HepG2 (cell line): ENCODE measurements at regions not wholly inside any gene's neighbourhood (a gene's known extent, or its start where the extent isn't known, plus 50 kb on each side); places are given as distances from the start of the nearest gene placed in this dataset.

Source experiments
- ATAC-seq: fragments of 200-7000 bp; cut with Tn5 transposase; 3 replicates; pipeline ENCODE4 v1.9.1; 2020; ENCODE audit warnings: mild to moderate bottlenecking, moderate library complexity
- BruUV-seq: library from RNA; stranded (reverse); fragments of 400-500 nt; replicated peaks from 2 replicates; lab custom pipeline; 2021; lab: Mats Ljungman, UMichigan
- CTCF ChIA-PET: fragments of 300-600 bp; formaldehyde crosslinking; extraction: SDS; loops from one replicate; lab custom pipeline; 2021; ENCODE audit warnings: low total read pairs, inconsistent platforms, low intra/inter-chr PET ratio; lab: Yijun Ruan, JAX
- POLR2A ChIA-PET: fragments of 350-600 bp; sonication (Branson Sonifier 250); formaldehyde crosslinking; loops from one replicate; lab custom pipeline; 2020; ENCODE audit warnings: antibody characterized with exemption, inconsistent platforms; lab: Yijun Ruan, JAX
- DNase-seq: peaks from one replicate; pipeline ENCODE4 v3.0.0-alpha.2; 2015; ENCODE audit warnings: low spot score
- FAIRE-seq: peaks from 3 replicates; lab custom pipeline; 2011; peaks lifted over from hg19 to GRCh38; lab: Jason Lieb, UNC
- H2AFZ ChIP-seq: one replicate; pipeline ENCODE4 v1.6.1; 2011; ENCODE audit warnings: low read length, inconsistent platforms
- H3K27ac ChIP-seq: fragments of 300-600 bp; 3 replicates; pipeline ENCODE4 v1.8.0; 2011; ENCODE audit warnings: mixed run types, mild to moderate bottlenecking, mixed read lengths, low read length, inconsistent platforms; ENCODE audit not compliant: insufficient read depth; ENCODE audit errors: extremely low read length
- H3K27me3 ChIP-seq, 2 experiments: fragments of 200-600 bp in 1 of 2; 2 replicates in 1 of 2; 3 replicates in 1 of 2; pipeline versions ENCODE4 v1.6.0 to v1.8.0; 2011; ENCODE audit warnings: low read length in 2 of 2, mild to moderate bottlenecking in 2 of 2, moderate library complexity in 2 of 2, inconsistent platforms in 1 of 2; ENCODE audit not compliant: insufficient read depth in 2 of 2, control insufficient read depth in 1 of 2
- H3K36me3 ChIP-seq, 2 experiments: fragments of 200-600 bp in 1 of 2; replicated peaks in 1 of 2; 2 replicates in 1 of 2; 3 replicates in 1 of 2; pipeline versions ENCODE4 v1.5.1 to v1.8.0; 2011; ENCODE audit warnings: low read length in 2 of 2, inconsistent platforms in 1 of 2; ENCODE audit not compliant: insufficient read depth in 2 of 2, control insufficient read depth in 1 of 2
- H3K4me1 ChIP-seq: 2 replicates; pipeline ENCODE4 v1.5.1; 2012; ENCODE audit warnings: low read length, inconsistent platforms; ENCODE audit not compliant: insufficient read depth
- H3K4me2 ChIP-seq: 2 replicates; pipeline ENCODE4 v1.6.0; 2011; ENCODE audit warnings: low read depth, low read length, inconsistent platforms
- H3K4me3 ChIP-seq, 3 experiments: fragments of 200-600 bp in 1 of 3; sonication (generic), shearing (Covaris generic) in 1 of 3; replicated peaks in 1 of 3; 2 replicates each; pipeline ENCODE4 v1.5.1; 2011 to 2016; ENCODE audit warnings: low read length in 3 of 3, inconsistent platforms in 2 of 3, low read depth in 2 of 3, mild to moderate bottlenecking in 2 of 3, control low read depth in 1 of 3, mixed read lengths in 1 of 3; ENCODE audit not compliant: insufficient read depth in 1 of 3
- H3K79me2 ChIP-seq: one replicate; pipeline ENCODE4 v1.6.1; 2011; ENCODE audit warnings: low read length, inconsistent platforms; ENCODE audit not compliant: insufficient read depth
- H3K9ac ChIP-seq: 2 replicates; pipeline ENCODE4 v1.6.0; 2011; ENCODE audit warnings: mild to moderate bottlenecking, low read depth, low read length, inconsistent platforms; ENCODE audit not compliant: insufficient read depth
- H3K9me3 ChIP-seq: 2 replicates; pipeline ENCODE4 v1.5.1; 2012; ENCODE audit warnings: mild to moderate bottlenecking, low read length
- H4K20me1 ChIP-seq: 2 replicates; pipeline ENCODE4 v1.6.0; 2011; ENCODE audit warnings: inconsistent platforms, mild to moderate bottlenecking, low read length, moderate library complexity; ENCODE audit not compliant: insufficient read depth
- HES4 ChIP-seq: sonication (generic); formaldehyde crosslinking; IDR thresholded peaks from 2 replicates; pipeline ENCODE4 v1.9.0; 2021; ENCODE audit warnings: mild to moderate bottlenecking, missing genetic modification reagents, borderline replicate concordance
- JARID2 ChIP-seq: sonication (generic); formaldehyde crosslinking; IDR thresholded peaks from 2 replicates; pipeline ENCODE4 v1.8.1; 2023; ENCODE audit warnings: missing genetic modification reagents, inconsistent platforms; ENCODE audit not compliant: insufficient replicate concordance
- KDM6A ChIP-seq: IDR thresholded peaks from 2 replicates; pipeline ENCODE4 v1.6.1; 2016; ENCODE audit warnings: low read depth
- MED8 ChIP-seq: sonication (generic); formaldehyde crosslinking; IDR thresholded peaks from 2 replicates; pipeline ENCODE4 v1.8.1; 2023; ENCODE audit warnings: mild to moderate bottlenecking, missing genetic modification reagents; ENCODE audit not compliant: insufficient replicate concordance
- MIER2 ChIP-seq: IDR thresholded peaks from 2 replicates; pipeline ENCODE4 v1.6.1; 2016; ENCODE audit warnings: missing biosample characterization, missing genetic modification reagents
- PCBP1 ChIP-seq: fragments of 200-400 bp; formaldehyde crosslinking; IDR thresholded peaks from 2 replicates; pipeline ENCODE4 v1.6.1; 2017; ENCODE audit warnings: mild to moderate bottlenecking, low read depth, low read length, borderline replicate concordance
- PLRG1 ChIP-seq: fragments of 450-650 bp; conservative IDR thresholded peaks from 2 replicates; pipeline ENCODE4 v1.6.1; 2016
- SMARCC2 ChIP-seq: fragments of 450-650 bp; IDR thresholded peaks from 2 replicates; pipeline ENCODE4 v1.6.1; 2017; ENCODE audit warnings: antibody characterized with exemption, mild to moderate bottlenecking
- SMYD3 ChIP-seq: sonication (generic); formaldehyde crosslinking; IDR thresholded peaks from 2 replicates; pipeline ENCODE4 v1.8.1; 2023; ENCODE audit warnings: mild to moderate bottlenecking, missing genetic modification reagents
- YY1 ChIP-seq: IDR thresholded peaks from 2 replicates; pipeline ENCODE4 v1.6.1; 2011; ENCODE audit warnings: low read length, low read depth, moderate library complexity, mild to moderate bottlenecking; ENCODE audit not compliant: insufficient read depth, insufficient replicate concordance
- ZFP62 ChIP-seq: sonication (generic); formaldehyde crosslinking; IDR thresholded peaks from 2 replicates; pipeline ENCODE4 v1.4.0; 2020; ENCODE audit warnings: missing genetic modification reagents
- ZNF24 ChIP-seq: fragments of 450-650 bp; IDR thresholded peaks from 2 replicates; pipeline ENCODE4 v1.6.1; 2017; ENCODE audit warnings: antibody characterized with exemption, mild to moderate bottlenecking
- ZNF3 ChIP-seq: IDR thresholded peaks from 2 replicates; pipeline ENCODE4 v1.7.0; 2017; ENCODE audit warnings: inconsistent platforms
- ZNF547 ChIP-seq: sonication (generic); formaldehyde crosslinking; IDR thresholded peaks from 2 replicates; pipeline ENCODE4 v1.5.1; 2020; ENCODE audit warnings: mild to moderate bottlenecking, missing genetic modification reagents
- WGBS: methylation state at CpG from one replicate; pipeline ENCODE4 v1.1.6; 2017; ENCODE audit warnings: low lambda C conversion rate; 5-methylcytosine and 5-hydroxymethylcytosine counted together
- in situ Hi-C: cut with HindIII; loops from 2 replicates; pipeline ENCODE4 v1.10.0; 2017; ENCODE audit warnings: low pct_unique_long_range_greater_than_20kb; ENCODE audit not compliant: extremely low pct_ligation_motif_present
- intact Hi-C: fragments of 100-400 bp; cut with micrococcal nuclease; formaldehyde crosslinking; loops from one replicate; pipeline ENCODE4 v1.10.0; 2022; ENCODE audit not compliant: unreplicated experiment
- TF ChIP-seq, protein P1 (sequence below): IDR thresholded peaks from 2 replicates; pipeline ENCODE4 v1.6.1; 2016; ENCODE audit warnings: low read depth, control low read depth

GRCh38 chr9:12612211-12612770 is 80.9 kb upstream of the TYRP1 start:
- Histone ChIP-seq H3K4me2 (no peak overlapping the region), H3K9me3 (no peaks in the 10 kb centered on the region), H2AFZ (no peak overlapping the region)
- CTCF ChIA-PET: no interaction called here
- ATAC-seq: no peak
- TF ChIP-seq SMYD3 (CRISPR knock-in tag) (no peak), ZNF3 (CRISPR knock-in tag) (no peak)
- TF ChIP-seq, protein P1, sequence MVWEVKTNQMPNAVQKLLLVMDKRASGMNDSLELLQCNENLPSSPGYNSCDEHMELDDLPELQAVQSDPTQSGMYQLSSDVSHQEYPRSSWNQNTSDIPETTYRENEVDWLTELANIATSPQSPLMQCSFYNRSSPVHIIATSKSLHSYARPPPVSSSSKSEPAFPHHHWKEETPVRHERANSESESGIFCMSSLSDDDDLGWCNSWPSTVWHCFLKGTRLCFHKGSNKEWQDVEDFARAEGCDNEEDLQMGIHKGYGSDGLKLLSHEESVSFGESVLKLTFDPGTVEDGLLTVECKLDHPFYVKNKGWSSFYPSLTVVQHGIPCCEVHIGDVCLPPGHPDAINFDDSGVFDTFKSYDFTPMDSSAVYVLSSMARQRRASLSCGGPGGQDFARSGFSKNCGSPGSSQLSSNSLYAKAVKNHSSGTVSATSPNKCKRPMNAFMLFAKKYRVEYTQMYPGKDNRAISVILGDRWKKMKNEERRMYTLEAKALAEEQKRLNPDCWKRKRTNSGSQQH (CRISPR knock-in tag): no peak
- TF ChIP-seq, all 625 proteins: peak for 0
- FAIRE-seq (no peak), DNase-seq (no peak)
- Histone ChIP-seq H4K20me1 (no peaks in the 10 kb centered on the region), H3K9ac (no peak overlapping the region), H3K79me2 (no peaks in the 10 kb centered on the region), H3K27ac (no peak overlapping the region), H3K4me1 (no peaks in the 10 kb centered on the region), H3K27me3 (no peaks in the 10 kb centered on the region), H3K36me3 (no peaks in the 10 kb centered on the region), H3K4me3 (no peak overlapping the region)
- WGBS: 26% methylated on average over 4 of the region's 4 CpGs
- BruUV-seq: no TSS peak
- intact Hi-C loops: no loop called here
- POLR2A ChIA-PET: no interaction called here
- in situ Hi-C loops: no loop called here

DNA sequence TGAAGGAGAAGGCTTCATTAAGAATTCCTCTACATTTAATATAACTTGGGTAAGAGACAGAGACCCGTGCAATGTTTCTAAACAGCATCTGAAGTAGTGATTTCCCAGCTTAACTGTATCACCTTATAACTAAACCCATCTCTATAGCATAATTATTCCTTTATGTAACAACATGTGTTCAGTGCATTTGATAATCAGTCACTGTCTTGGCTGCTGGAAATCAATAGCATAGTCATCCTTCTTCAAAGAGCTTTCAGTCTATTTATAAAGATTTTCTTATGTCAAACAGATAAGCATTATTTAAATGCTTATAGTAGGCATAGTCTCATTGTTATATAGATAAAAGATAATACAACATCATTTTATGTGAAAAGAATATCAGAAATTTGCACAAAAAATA is 80.1 kb upstream of the TYRP1 start:
- H4K20me1 ChIP-seq: no peaks in the 10 kb centered on the region
- no peak for TF ChIP-seq KDM6A (CRISPR knock-in tag)
- TF ChIP-seq PLRG1: no peak
- no peak for TF ChIP-seq ZNF547 (CRISPR knock-in tag)
- no peak for TF ChIP-seq MED8
- TF ChIP-seq MIER2 (CRISPR knock-in tag): no peak
- no peak for TF ChIP-seq HES4 (CRISPR knock-in tag)
- no peak for TF ChIP-seq SMARCC2
- no peak for TF ChIP-seq YY1
- TF ChIP-seq JARID2 (CRISPR knock-in tag): no peak
- no peak for TF ChIP-seq PCBP1
- TF ChIP-seq ZFP62: no peak
- no peak for TF ChIP-seq ZNF24
- no TSS peak for BruUV-seq
- H3K9ac ChIP-seq: no peak overlapping the region
- intact Hi-C loops: no loop called here
- ChIA-PET POLR2A (no interaction called here), CTCF (no interaction called here)
- in situ Hi-C loops: no loop called here
- H3K4me3 ChIP-seq: no peak overlapping the region
- no peaks in the 10 kb centered on the region for H3K27me3 ChIP-seq
- H3K9me3 ChIP-seq: no peaks in the 10 kb centered on the region
- H3K27ac ChIP-seq: no peak overlapping the region
- no peak for DNase-seq
- H3K4me2 ChIP-seq: no peak overlapping the region
- H3K79me2 ChIP-seq: no peaks in the 10 kb centered on the region
- H3K4me1 ChIP-seq: no peaks in the 10 kb centered on the region
- no peak for FAIRE-seq
- H2AFZ ChIP-seq: no peak overlapping the region
- no peak for ATAC-seq
- WGBS: 0% methylated on average over 1 of the region's 1 CpG
- H3K36me3 ChIP-seq: no peaks in the 10 kb centered on the region
